Right lobe of liver (tissue), 4 donors: ENCODE measurements at regions not wholly inside any gene's neighbourhood (a gene's known extent, or its start where the extent isn't known, plus 50 kb on each side); places are given as distances from the start of the nearest gene placed in this dataset.

Source experiments
- CTCF ChIP-seq, 4 donors: fragments of 200-600 bp in 3 of 4; fragments of 450-650 bp in 1 of 4; IDR thresholded peaks; one replicate each; pipeline versions ENCODE4 v1.5.1 to v1.8.0; 2016 to 2022; ENCODE audit warnings: antibody characterized with exemption in 4 of 4, mild to moderate bottlenecking in 2 of 4
- POLR2A ChIP-seq: fragments of 450-650 bp; IDR thresholded peaks from one replicate; pipeline ENCODE4 v1.6.1; 2017; ENCODE audit warnings: antibody characterized with exemption, mild to moderate bottlenecking
- donor health status: DM: no; HTN: no; CAD: no.
- donor health status: DM: no; HTN: no; CAD: no.
- donor health status: DM: no; HTN: yes; CAD: no.

GRCh38 chr2:58875436-58875835 is 634.3 kb upstream of the FANCL start:
- TF ChIP-seq CTCF (IDR thresholded peaks at IDR 0.05) (no peak), POLR2A (no peak)
